WERI-Rb-1 (cell line): ENCODE measurements at regions not wholly inside any gene's neighbourhood (a gene's known extent, or its start where the extent isn't known, plus 50 kb on each side); places are given as distances from the start of the nearest gene placed in this dataset.

Experiments used
- DNase-seq: peaks from one replicate; pipeline ENCODE4 v3.0.0-alpha.2; 2020
- H3K27ac ChIP-seq: fragments of 250-450 bp; sonication (Bioruptor Pico); 2 replicates; pipeline ENCODE4 v1.5.1; 2020; ENCODE audit warnings: mild to moderate bottlenecking, moderate library complexity
- H3K27me3 ChIP-seq: fragments of 250-450 bp; sonication (Bioruptor Pico); 2 replicates; pipeline ENCODE4 v1.5.1; 2021; ENCODE audit warnings: mild to moderate bottlenecking, low read depth, moderate library complexity; ENCODE audit not compliant: insufficient read depth, severe bottlenecking
- H3K36me3 ChIP-seq: fragments of 250-450 bp; sonication (Bioruptor Pico); 2 replicates; pipeline ENCODE4 v1.5.1; 2020; ENCODE audit warnings: mild to moderate bottlenecking, moderate library complexity
- H3K4me3 ChIP-seq: 2 replicates; pipeline ENCODE4 v1.5.1; 2011; ENCODE audit warnings: low read depth, mild to moderate bottlenecking, control low read depth, low read length
- H3K9me3 ChIP-seq: fragments of 250-450 bp; sonication (Bioruptor Pico); 2 replicates; pipeline ENCODE4 v1.5.1; 2021; ENCODE audit warnings: mild to moderate bottlenecking, moderate library complexity; ENCODE audit not compliant: severe bottlenecking
- CTCF ChIP-seq: IDR thresholded peaks from 2 replicates; pipeline ENCODE4 v1.5.1; 2011; ENCODE audit warnings: low read depth, mild to moderate bottlenecking, control low read depth, inconsistent platforms, low read length

DNA sequence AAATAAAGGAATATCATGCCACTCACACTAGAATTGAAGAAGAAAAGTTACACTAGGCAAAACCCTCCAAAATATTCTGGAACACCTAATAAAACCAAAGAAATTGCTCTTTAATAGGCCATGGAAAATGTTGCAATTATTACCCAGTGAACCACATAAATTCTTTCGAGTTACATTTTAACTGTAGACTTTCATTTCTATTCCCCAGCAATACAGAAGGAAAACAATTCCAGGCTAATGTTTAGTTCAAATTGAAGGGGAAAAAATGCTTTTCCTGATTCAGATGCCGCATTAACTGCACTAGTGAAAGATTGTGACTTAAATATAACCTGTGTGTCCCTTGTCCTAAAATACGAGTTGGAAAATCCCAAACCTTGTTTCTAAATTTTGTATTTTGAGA is 439.3 kb upstream of the ADAMTS16 start:
- H3K27ac ChIP-seq, result no peak overlapping the region
- H3K4me3 ChIP-seq, result no peak overlapping the region
- H3K9me3 ChIP-seq, result no peaks in the 10 kb centered on the region
- no peak for DNase-seq
- H3K27me3 ChIP-seq, result no peaks in the 10 kb centered on the region
- no peak for TF ChIP-seq CTCF
- no peaks in the 10 kb centered on the region for H3K36me3 ChIP-seq

GRCh38 chr5:4703931-4704458 is 436.1 kb upstream of the ADAMTS16 start:
- no peak for TF ChIP-seq CTCF
- Histone ChIP-seq H3K27ac (no peak overlapping the region), H3K4me3 (no peak overlapping the region), H3K9me3 (no peaks in the 10 kb centered on the region), H3K27me3 (no peaks in the 10 kb centered on the region), H3K36me3 (no peaks in the 10 kb centered on the region)
- DNase-seq, result no peak

GRCh38 chr5:4704951-4705350 is 435.2 kb upstream of the ADAMTS16 start:
- H3K4me3 ChIP-seq, result no peak overlapping the region
- no peak overlapping the region for H3K27ac ChIP-seq
- no peaks in the 10 kb centered on the region for H3K36me3 ChIP-seq
- H3K27me3 ChIP-seq, result no peaks in the 10 kb centered on the region
- no peaks in the 10 kb centered on the region for H3K9me3 ChIP-seq
- no peak for TF ChIP-seq CTCF
- no peak for DNase-seq

- no peak overlapping the region for H3K4me3 ChIP-seq
- DNase-seq, result no peak
- no peaks in the 10 kb centered on the region for H3K36me3 ChIP-seq
- no peak overlapping the region for H3K27ac ChIP-seq
- no peaks in the 10 kb centered on the region for H3K27me3 ChIP-seq
- no peak for TF ChIP-seq CTCF
- H3K9me3 ChIP-seq, result no peaks in the 10 kb centered on the region
Observed at GRCh38 chr5:4716781-4717180, 423.3 kb upstream of the ADAMTS16 start.

DNA sequence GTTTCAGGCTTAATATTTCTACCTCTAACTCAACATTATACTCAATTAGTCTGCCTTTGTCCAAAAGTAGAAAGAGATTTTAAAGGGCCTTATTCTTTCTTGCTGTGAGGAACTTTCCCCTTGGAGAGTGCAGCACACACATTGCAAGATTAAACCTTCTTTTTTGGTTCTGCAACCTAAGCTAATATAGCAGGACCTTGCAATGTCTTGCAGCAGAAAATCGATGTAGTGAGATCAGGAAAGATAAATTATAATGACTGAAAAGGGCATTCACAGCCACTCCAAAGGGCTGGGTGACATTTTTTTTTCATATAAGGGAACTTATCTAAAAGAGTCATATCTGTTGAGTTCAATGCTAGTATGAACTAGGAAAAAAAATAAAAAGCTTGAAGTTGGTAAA is 422.7 kb upstream of the ADAMTS16 start:
- Histone ChIP-seq H3K27ac (no peak overlapping the region), H3K4me3 (no peak overlapping the region), H3K27me3 (no peaks in the 10 kb centered on the region), H3K9me3 (no peaks in the 10 kb centered on the region), H3K36me3 (no peaks in the 10 kb centered on the region)
- TF ChIP-seq CTCF, result no peak
- no peak for DNase-seq

DNA sequence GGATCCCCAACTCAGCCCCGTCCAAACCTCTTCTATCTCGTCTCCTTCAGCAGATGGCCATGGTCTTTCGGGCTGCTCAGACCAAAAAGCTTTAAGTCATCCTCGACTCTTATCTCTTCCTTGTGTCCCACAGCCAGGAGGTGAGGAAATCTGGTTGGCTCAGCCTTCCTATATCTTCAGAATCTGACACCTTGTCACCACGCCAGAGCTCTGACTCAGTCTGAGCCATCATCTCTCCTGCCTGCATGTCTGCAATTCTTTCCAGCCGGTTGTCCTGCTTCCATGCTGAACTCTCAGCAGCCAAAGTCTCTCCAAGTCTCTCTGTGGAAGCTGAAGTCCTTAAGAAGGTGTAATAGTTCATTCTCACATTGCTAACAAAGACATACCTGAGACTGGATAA is 419.3 kb upstream of the ADAMTS16 start:
- Histone ChIP-seq H3K27me3 (no peaks in the 10 kb centered on the region), H3K27ac (no peak overlapping the region), H3K9me3 (no peaks in the 10 kb centered on the region), H3K36me3 (no peaks in the 10 kb centered on the region), H3K4me3 (no peak overlapping the region)
- TF ChIP-seq CTCF, result no peak
- DNase-seq, result no peak
